ENCODE measurements at regions not wholly inside any gene's neighbourhood (a gene's known extent, or its start where the extent isn't known, plus 50 kb on each side); places are given as distances from the start of the nearest gene placed in this dataset.

- no peak for TF ChIP-seq ZNF462 (CRISPR knock-in tag; IDR thresholded peaks at IDR 0.05)
- TF ChIP-seq EZH2 (IDR thresholded peaks at IDR 0.05; ENCODE audit: low read depth, unreplicated experiment) = no peak
These were observed 441.1 kb downstream of the ETNK1 start (continued) for GRCh38 chr12:23066095-23066494.

- H2AFZ ChIP-seq = no peak overlapping the region
- Mint-ChIP-seq H3K27me3 (ENCODE audit: insufficient read depth, low read depth, poor library complexity) (peaks cover 3% of the 10 kb centered on the region), H3K27ac (no peak overlapping the region), H3K36me3 (ENCODE audit: low read depth) (no peaks in the 10 kb centered on the region), H3K9me3 (no peaks in the 10 kb centered on the region), H3K4me1 (no peaks in the 10 kb centered on the region), H3K4me3 (no peak overlapping the region)
- H3K36me3 ChIP-seq (ENCODE audit: insufficient read depth) = no peaks in the 10 kb centered on the region
- H3K27ac ChIP-seq (ENCODE audit: low read depth) = no peak overlapping the region
- no peak for TF ChIP-seq REST (IDR thresholded peaks at IDR 0.05; ENCODE audit: unreplicated experiment)
- no peak for TF ChIP-seq JUNB (IDR thresholded peaks at IDR 0.05; ENCODE audit: unreplicated experiment)
- TF ChIP-seq CTCF (conservative IDR thresholded peaks at IDR 0.05; ENCODE audit: low read depth in 2 of 2) = no peak
- TF ChIP-seq NANOG (IDR thresholded peaks at IDR 0.05; ENCODE audit: borderline replicate concordance) = no peak
- no peaks in the 10 kb centered on the region for H3K27me3 ChIP-seq (ENCODE audit: insufficient read depth)
- no peaks in the 10 kb centered on the region for H4K20me1 ChIP-seq (replicated peaks; ENCODE audit: insufficient read depth)
- no peaks in the 10 kb centered on the region for H3K9me2 ChIP-seq (ENCODE audit: insufficient read depth)
- no peaks in the 10 kb centered on the region for H3K4me1 ChIP-seq (ENCODE audit: insufficient read depth)
- no peak overlapping the region for H3K4me3 ChIP-seq
- ATAC-seq (no peak), DNase-seq (ENCODE audit: low spot score) (no peak)
- H3K79me2 ChIP-seq (replicated peaks; ENCODE audit: insufficient read depth) = no peaks in the 10 kb centered on the region
- no peak overlapping the region for H3K4me2 ChIP-seq
- no peaks in the 10 kb centered on the region for H3F3A ChIP-seq (replicated peaks; ENCODE audit: low read depth)
These were observed 458.3 kb downstream of the ETNK1 start for GRCh38 chr12:23083267-23083666.

Measured in GM23338 (cell line).